A549 (cell line): ENCODE measurements at regions not wholly inside any gene's neighbourhood (a gene's known extent, or its start where the extent isn't known, plus 50 kb on each side); places are given as distances from the start of the nearest gene placed in this dataset.

Experiments
- CEBPB ChIP-seq, 2 experiments: fragments of >200 bp in 1 of 2; sonication (Bioruptor Twin) in 1 of 2; formaldehyde crosslinking in 1 of 2; IDR thresholded peaks; 2 replicates each; pipeline ENCODE4 v1.6.1; 2012 to 2016
- CTCF ChIP-seq: fragments of >200 bp; sonication (Bioruptor Twin); formaldehyde crosslinking; IDR thresholded peaks from 3 replicates; pipeline ENCODE4 v1.5.1; 2016
- EHMT2 ChIP-seq: fragments of 200-600 bp; sonication (generic); IDR thresholded peaks from 2 replicates; pipeline ENCODE4 v1.6.1; 2016; ENCODE audit warnings: antibody characterized with exemption, low read depth, mild to moderate bottlenecking, moderate library complexity
- HDAC2 ChIP-seq: fragments of 200-600 bp; sonication (generic); IDR thresholded peaks from 2 replicates; pipeline ENCODE4 v1.6.1; 2016
- NR3C1 ChIP-seq: fragments of >200 bp; sonication (Bioruptor Twin); formaldehyde crosslinking; IDR thresholded peaks from 3 replicates; pipeline ENCODE4 v1.6.1; 2017
- POLR2A ChIP-seq: IDR thresholded peaks from 2 replicates; pipeline ENCODE4 v1.6.1; 2012; ENCODE audit warnings: mild to moderate bottlenecking, low read length
- REST ChIP-seq: fragments of 200-600 bp; sonication (generic); IDR thresholded peaks from 2 replicates; pipeline ENCODE4 v1.6.1; 2016; ENCODE audit warnings: antibody characterized with exemption, mild to moderate bottlenecking, moderate library complexity

- no peak for TF ChIP-seq REST
- TF ChIP-seq CEBPB (IDR thresholded peaks at IDR 0.05) = no peak
- no peak for TF ChIP-seq POLR2A
- no peak for TF ChIP-seq CTCF
- TF ChIP-seq EHMT2 = no peak
- no peak for TF ChIP-seq HDAC2
- no peak for TF ChIP-seq NR3C1
These were observed 177.4 kb upstream of the IL12B start for GRCh38 chr5:159507661-159508060.
